Lower lobe of right lung (tissue), 2 donors: ENCODE measurements at regions not wholly inside any gene's neighbourhood (a gene's known extent, or its start where the extent isn't known, plus 50 kb on each side); places are given as distances from the start of the nearest gene placed in this dataset.

Experiments used
- ATAC-seq, 2 donors: fragments of 200-7000 bp; cut with Tn5 transposase; one replicate each; pipeline ENCODE4 v1.9.1; 2020 to 2022; ENCODE audit warnings: mild to moderate bottlenecking in 2 of 2, moderate library complexity in 2 of 2
- DNase-seq: peaks from one replicate; pipeline ENCODE4 v3.0.0-alpha.2; 2020
- H3K27ac ChIP-seq: fragments of 200-600 bp; one replicate; pipeline ENCODE4 v1.8.0; 2022
- H3K27me3 ChIP-seq: fragments of 200-600 bp; one replicate; pipeline ENCODE4 v1.8.0; 2022; ENCODE audit warnings: low read depth
- H3K36me3 ChIP-seq: fragments of 200-600 bp; one replicate; pipeline ENCODE4 v1.8.0; 2022; ENCODE audit warnings: mild to moderate bottlenecking
- H3K4me1 ChIP-seq: fragments of 200-600 bp; one replicate; pipeline ENCODE4 v1.8.0; 2022
- H3K4me3 ChIP-seq: fragments of 200-600 bp; one replicate; pipeline ENCODE4 v1.8.0; 2022; ENCODE audit warnings: mild to moderate bottlenecking
- H3K9me3 ChIP-seq: fragments of 200-600 bp; one replicate; pipeline ENCODE4 v1.8.0; 2022
- CTCF ChIP-seq: fragments of 200-600 bp; IDR thresholded peaks from one replicate; pipeline ENCODE4 v1.8.0; 2022; ENCODE audit warnings: antibody characterized with exemption, mild to moderate bottlenecking
- intact Hi-C: fragments of 100-400 bp; cut with DNase I; formaldehyde crosslinking; loops from one replicate; pipeline ENCODE4 v1.11.0; 2022
- donor health status: DM: no; HTN: yes; CAD: no; lungs with severe emphysema.

GRCh38 chr10:130243015-130243414, 106.8 kb downstream of the GLRX3 start:
- TF ChIP-seq CTCF: no peak
- DNase-seq: no peak
- H3K4me3 ChIP-seq: no peak overlapping the region
- intact Hi-C loops: no loop called here
- no peaks in the 10 kb centered on the region for H3K4me1 ChIP-seq
- H3K36me3 ChIP-seq: no peaks in the 10 kb centered on the region
- peaks cover 10% of the 10 kb centered on the region for H3K9me3 ChIP-seq
- no peak overlapping the region for H3K27ac ChIP-seq
- no peak for ATAC-seq
- no peaks in the 10 kb centered on the region for H3K27me3 ChIP-seq

GRCh38 chr10:130244031-130244927, 108.1 kb downstream of the GLRX3 start:
- ATAC-seq (no peak), DNase-seq (no peak)
- intact Hi-C loops: no loop called here
- no peak for TF ChIP-seq CTCF
- no peak overlapping the region for H3K4me3 ChIP-seq
- H3K4me1 ChIP-seq: no peaks in the 10 kb centered on the region
- no peaks in the 10 kb centered on the region for H3K36me3 ChIP-seq
- peaks cover 10% of the 10 kb centered on the region for H3K9me3 ChIP-seq
- H3K27me3 ChIP-seq: no peaks in the 10 kb centered on the region
- H3K27ac ChIP-seq: no peak overlapping the region

- Histone ChIP-seq H3K9me3 (peaks cover 10% of the 10 kb centered on the region), H3K4me1 (no peaks in the 10 kb centered on the region), H3K4me3 (no peak overlapping the region), H3K36me3 (no peaks in the 10 kb centered on the region), H3K27me3 (no peaks in the 10 kb centered on the region), H3K27ac (no peak overlapping the region)
- no peak for ATAC-seq
- intact Hi-C loops: no loop called here
- TF ChIP-seq CTCF: no peak
- DNase-seq: no peak
Measured at GRCh38 chr10:130244928-130245495, 108.8 kb downstream of the GLRX3 start.

GRCh38 chr10:130246113-130246512, 109.9 kb downstream of the GLRX3 start:
- no peak overlapping the region for H3K4me3 ChIP-seq
- no peaks in the 10 kb centered on the region for H3K27me3 ChIP-seq
- no peak for ATAC-seq
- H3K27ac ChIP-seq: no peak overlapping the region
- DNase-seq: no peak
- no peaks in the 10 kb centered on the region for H3K36me3 ChIP-seq
- intact Hi-C loops: no loop called here
- TF ChIP-seq CTCF: no peak
- H3K9me3 ChIP-seq: peaks cover 5% of the 10 kb centered on the region
- H3K4me1 ChIP-seq: no peaks in the 10 kb centered on the region

GRCh38 chr10:130250127-130250526, 113.9 kb downstream of the GLRX3 start:
- ATAC-seq (no peak), DNase-seq (no peak)
- no peaks in the 10 kb centered on the region for H3K36me3 ChIP-seq
- no peak for TF ChIP-seq CTCF
- H3K9me3 ChIP-seq: no peaks in the 10 kb centered on the region
- intact Hi-C loops: no loop called here
- no peaks in the 10 kb centered on the region for H3K4me1 ChIP-seq
- H3K27me3 ChIP-seq: no peaks in the 10 kb centered on the region
- no peak overlapping the region for H3K27ac ChIP-seq
- no peak overlapping the region for H3K4me3 ChIP-seq
